HepG2 (cell line): ENCODE measurements at regions not wholly inside any gene's neighbourhood (a gene's known extent, or its start where the extent isn't known, plus 50 kb on each side); places are given as distances from the start of the nearest gene placed in this dataset.

Experiments
- ATAC-seq: fragments of 200-7000 bp; cut with Tn5 transposase; 3 replicates; pipeline ENCODE4 v1.9.1; 2020; ENCODE audit warnings: mild to moderate bottlenecking, moderate library complexity
- BruUV-seq: library from RNA; stranded (reverse); fragments of 400-500 nt; replicated peaks from 2 replicates; lab custom pipeline; 2021; lab: Mats Ljungman, UMichigan
- CTCF ChIA-PET: fragments of 300-600 bp; formaldehyde crosslinking; extraction: SDS; loops from one replicate; lab custom pipeline; 2021; ENCODE audit warnings: low total read pairs, inconsistent platforms, low intra/inter-chr PET ratio; lab: Yijun Ruan, JAX
- POLR2A ChIA-PET: fragments of 350-600 bp; sonication (Branson Sonifier 250); formaldehyde crosslinking; loops from one replicate; lab custom pipeline; 2020; ENCODE audit warnings: antibody characterized with exemption, inconsistent platforms; lab: Yijun Ruan, JAX
- DNase-seq: peaks from one replicate; pipeline ENCODE4 v3.0.0-alpha.2; 2015; ENCODE audit warnings: low spot score
- FAIRE-seq: peaks from 3 replicates; lab custom pipeline; 2011; peaks lifted over from hg19 to GRCh38; lab: Jason Lieb, UNC
- H2AFZ ChIP-seq: one replicate; pipeline ENCODE4 v1.6.1; 2011; ENCODE audit warnings: low read length, inconsistent platforms
- H3K27ac ChIP-seq: fragments of 300-600 bp; 3 replicates; pipeline ENCODE4 v1.8.0; 2011; ENCODE audit warnings: mixed run types, mild to moderate bottlenecking, mixed read lengths, low read length, inconsistent platforms; ENCODE audit not compliant: insufficient read depth; ENCODE audit errors: extremely low read length
- H3K27me3 ChIP-seq, 2 experiments: fragments of 200-600 bp in 1 of 2; 2 replicates in 1 of 2; 3 replicates in 1 of 2; pipeline versions ENCODE4 v1.6.0 to v1.8.0; 2011; ENCODE audit warnings: low read length in 2 of 2, mild to moderate bottlenecking in 2 of 2, moderate library complexity in 2 of 2, inconsistent platforms in 1 of 2; ENCODE audit not compliant: insufficient read depth in 2 of 2, control insufficient read depth in 1 of 2
- H3K36me3 ChIP-seq, 2 experiments: fragments of 200-600 bp in 1 of 2; replicated peaks in 1 of 2; 2 replicates in 1 of 2; 3 replicates in 1 of 2; pipeline versions ENCODE4 v1.5.1 to v1.8.0; 2011; ENCODE audit warnings: low read length in 2 of 2, inconsistent platforms in 1 of 2; ENCODE audit not compliant: insufficient read depth in 2 of 2, control insufficient read depth in 1 of 2
- H3K4me1 ChIP-seq: 2 replicates; pipeline ENCODE4 v1.5.1; 2012; ENCODE audit warnings: low read length, inconsistent platforms; ENCODE audit not compliant: insufficient read depth
- H3K4me2 ChIP-seq: 2 replicates; pipeline ENCODE4 v1.6.0; 2011; ENCODE audit warnings: low read depth, low read length, inconsistent platforms
- H3K4me3 ChIP-seq, 3 experiments: fragments of 200-600 bp in 1 of 3; sonication (generic), shearing (Covaris generic) in 1 of 3; replicated peaks in 1 of 3; 2 replicates each; pipeline ENCODE4 v1.5.1; 2011 to 2016; ENCODE audit warnings: low read length in 3 of 3, inconsistent platforms in 2 of 3, low read depth in 2 of 3, mild to moderate bottlenecking in 2 of 3, control low read depth in 1 of 3, mixed read lengths in 1 of 3; ENCODE audit not compliant: insufficient read depth in 1 of 3
- H3K79me2 ChIP-seq: one replicate; pipeline ENCODE4 v1.6.1; 2011; ENCODE audit warnings: low read length, inconsistent platforms; ENCODE audit not compliant: insufficient read depth
- H3K9ac ChIP-seq: 2 replicates; pipeline ENCODE4 v1.6.0; 2011; ENCODE audit warnings: mild to moderate bottlenecking, low read depth, low read length, inconsistent platforms; ENCODE audit not compliant: insufficient read depth
- H3K9me3 ChIP-seq: 2 replicates; pipeline ENCODE4 v1.5.1; 2012; ENCODE audit warnings: mild to moderate bottlenecking, low read length
- H4K20me1 ChIP-seq: 2 replicates; pipeline ENCODE4 v1.6.0; 2011; ENCODE audit warnings: inconsistent platforms, mild to moderate bottlenecking, low read length, moderate library complexity; ENCODE audit not compliant: insufficient read depth
- CREB1 ChIP-seq, 2 experiments: fragments of 450-650 bp in 1 of 2; IDR thresholded peaks; 2 replicates each; pipeline ENCODE4 v1.6.1; 2016 to 2017; ENCODE audit warnings: control low read depth in 1 of 2, mild to moderate bottlenecking in 1 of 2, missing compliant biosample characterization in 1 of 2, missing genetic modification characterization in 1 of 2
- CREBL2 ChIP-seq: sonication (generic); formaldehyde crosslinking; IDR thresholded peaks from 2 replicates; pipeline ENCODE4 v1.8.1; 2023; ENCODE audit warnings: missing genetic modification reagents, mild to moderate bottlenecking, borderline replicate concordance
- DNMT1 ChIP-seq: sonication (generic); formaldehyde crosslinking; IDR thresholded peaks from 2 replicates; pipeline ENCODE4 v1.5.1; 2020; ENCODE audit warnings: mild to moderate bottlenecking, missing genetic modification reagents
- GRHL1 ChIP-seq: sonication (generic); formaldehyde crosslinking; conservative IDR thresholded peaks from 2 replicates; pipeline ENCODE4 v1.8.0; 2022; ENCODE audit warnings: missing genetic modification reagents
- HDAC2 ChIP-seq: sonication (generic); formaldehyde crosslinking; IDR thresholded peaks from 2 replicates; pipeline ENCODE4 v1.4.0; 2020; ENCODE audit warnings: missing genetic modification reagents
- MTF2 ChIP-seq: sonication (generic); formaldehyde crosslinking; IDR thresholded peaks from 2 replicates; pipeline ENCODE4 v1.5.0; 2020; ENCODE audit warnings: missing genetic modification reagents, borderline replicate concordance
- NRL ChIP-seq: sonication (generic); formaldehyde crosslinking; IDR thresholded peaks from 2 replicates; pipeline ENCODE4 v1.5.0; 2020; ENCODE audit warnings: missing genetic modification reagents, mild to moderate bottlenecking, moderate library complexity, borderline replicate concordance
- PAXIP1 ChIP-seq: sonication (generic); formaldehyde crosslinking; conservative IDR thresholded peaks from 2 replicates; pipeline ENCODE4 v1.4.0; 2020; ENCODE audit warnings: mild to moderate bottlenecking, missing genetic modification reagents, moderate library complexity
- RBFOX2 ChIP-seq: fragments of 200-400 bp; formaldehyde crosslinking; IDR thresholded peaks from 2 replicates; pipeline ENCODE4 v1.6.1; 2017; ENCODE audit warnings: low read depth, mild to moderate bottlenecking, low read length
- SKI ChIP-seq: fragments of 450-650 bp; IDR thresholded peaks from one replicate; pipeline ENCODE4 v1.6.1; 2018; ENCODE audit warnings: mild to moderate bottlenecking; ENCODE audit not compliant: partially characterized antibody
- SP140L ChIP-seq: sonication (generic); formaldehyde crosslinking; IDR thresholded peaks from 2 replicates; pipeline ENCODE4 v1.4.0; 2020; ENCODE audit warnings: missing genetic modification reagents, borderline replicate concordance
- SRSF4 ChIP-seq: fragments of 200-400 bp; formaldehyde crosslinking; IDR thresholded peaks from one replicate; pipeline ENCODE4 v1.6.1; 2018; ENCODE audit warnings: mild to moderate bottlenecking, low read depth, low read length, moderate library complexity; ENCODE audit not compliant: poor library complexity, severe bottlenecking
- TRIM24 ChIP-seq: sonication (generic); formaldehyde crosslinking; IDR thresholded peaks from 2 replicates; pipeline ENCODE4 v1.8.0; 2022; ENCODE audit warnings: mild to moderate bottlenecking, missing genetic modification reagents
- ZFYVE20 ChIP-seq: sonication (generic); formaldehyde crosslinking; IDR thresholded peaks from 2 replicates; pipeline ENCODE4 v1.8.0; 2023; ENCODE audit warnings: low read depth, mild to moderate bottlenecking, moderate library complexity, missing genetic modification reagents, borderline replicate concordance
- ZSCAN20 ChIP-seq: sonication (generic); formaldehyde crosslinking; IDR thresholded peaks from 2 replicates; pipeline ENCODE4 v1.4.0; 2020; ENCODE audit warnings: missing genetic modification reagents, mild to moderate bottlenecking, borderline replicate concordance
- WGBS: methylation state at CpG from one replicate; pipeline ENCODE4 v1.1.6; 2017; ENCODE audit warnings: low lambda C conversion rate; 5-methylcytosine and 5-hydroxymethylcytosine counted together
- in situ Hi-C: cut with HindIII; loops from 2 replicates; pipeline ENCODE4 v1.10.0; 2017; ENCODE audit warnings: low pct_unique_long_range_greater_than_20kb; ENCODE audit not compliant: extremely low pct_ligation_motif_present
- intact Hi-C: fragments of 100-400 bp; cut with micrococcal nuclease; formaldehyde crosslinking; loops from one replicate; pipeline ENCODE4 v1.10.0; 2022; ENCODE audit not compliant: unreplicated experiment

GRCh38 chr14:54223831-54224402 lies 172.9 kb upstream of the CDKN3 start (continued):
- no peak for TF ChIP-seq PAXIP1 (CRISPR knock-in tag)
- TF ChIP-seq RBFOX2 = no peak

DNA sequence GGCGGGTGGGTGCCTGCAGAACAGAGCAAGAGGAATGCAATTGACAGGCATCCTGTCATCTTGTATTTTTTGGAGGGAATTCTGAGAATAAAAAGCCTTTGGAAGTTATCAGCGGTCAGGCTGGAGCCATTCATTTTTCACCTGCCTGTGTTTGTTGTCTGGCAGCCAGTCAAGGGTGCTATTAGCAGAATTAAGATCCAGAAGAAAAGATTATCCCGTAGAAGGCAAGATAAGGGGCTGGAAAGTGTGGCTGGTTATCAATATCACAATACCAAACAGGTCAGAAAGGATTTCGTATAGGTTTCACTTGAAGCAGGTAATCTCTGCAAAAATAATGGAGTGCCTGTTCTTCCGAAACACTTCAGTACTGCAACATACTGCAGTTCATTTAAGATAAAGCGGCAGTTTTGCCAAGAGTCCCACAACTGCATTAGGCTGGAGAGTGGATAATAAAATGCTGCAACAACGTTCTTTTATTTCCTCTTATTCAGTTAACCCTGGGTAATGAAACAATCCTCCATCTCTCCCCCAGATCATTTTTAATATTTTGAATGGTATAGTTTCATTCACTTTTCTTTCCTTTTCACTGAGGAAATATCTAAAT lies 171.2 kb upstream of the CDKN3 start:
- Histone ChIP-seq H3K36me3 (no peaks in the 10 kb centered on the region), H3K79me2 (no peaks in the 10 kb centered on the region), H3K9ac (no peak overlapping the region), H3K9me3 (no peaks in the 10 kb centered on the region), H3K4me2 (no peak overlapping the region), H4K20me1 (no peaks in the 10 kb centered on the region), H2AFZ (no peak overlapping the region), H3K4me1 (peaks cover 22% of the 10 kb centered on the region), H3K27ac (no peak overlapping the region), H3K4me3 (no peak overlapping the region), H3K27me3 (no peaks in the 10 kb centered on the region)
- intact Hi-C loops = no loop called here
- DNase-seq = no peak
- ATAC-seq = no peak
- no TSS peak for BruUV-seq
- no peak for FAIRE-seq
- CTCF ChIA-PET = no interaction called here
- POLR2A ChIA-PET = no interaction called here
- in situ Hi-C loops = no loop called here
- whole genome bisulfite sequencing = 47% methylated on average over 7 of the region's 7 CpGs
- no peak for TF ChIP-seq HDAC2 (CRISPR knock-in tag)
- no peak for TF ChIP-seq SKI
- TF ChIP-seq GRHL1 (CRISPR knock-in tag) = no peak
- TF ChIP-seq DNMT1 = no peak
- TF ChIP-seq MTF2 (CRISPR knock-in tag) = no peak
- no peak for TF ChIP-seq CREBL2
- no peak for TF ChIP-seq SP140L
- TF ChIP-seq SRSF4 = no peak
- TF ChIP-seq NRL (CRISPR knock-in tag) = no peak
- TF ChIP-seq CREB1 (IDR thresholded peaks at IDR 0.05) = no peak
- no peak for TF ChIP-seq CREB1 (CRISPR knock-in tag; IDR thresholded peaks at IDR 0.05)
- TF ChIP-seq TRIM24 = no peak
- no peak for TF ChIP-seq ZSCAN20 (CRISPR knock-in tag)
- no peak for TF ChIP-seq ZFYVE20
